Endothelial cell of umbilical vein (primary cell): ENCODE measurements at regions not wholly inside any gene's neighbourhood (a gene's known extent, or its start where the extent isn't known, plus 50 kb on each side); places are given as distances from the start of the nearest gene placed in this dataset.

Source experiments
- CTCF ChIP-seq, 2 donors: IDR thresholded peaks; 1 replicate in 1 of 2; 2 replicates in 1 of 2; pipeline ENCODE4 v1.5.1; 2011; ENCODE audit warnings: low read length in 2 of 2, mild to moderate bottlenecking in 2 of 2, moderate library complexity in 2 of 2, control low read depth in 1 of 2, inconsistent platforms in 1 of 2, low read depth in 1 of 2; ENCODE audit not compliant: insufficient read depth in 1 of 2; ENCODE audit errors: extremely low read depth in 1 of 2
- EZH2 ChIP-seq: IDR thresholded peaks from 2 replicates; pipeline ENCODE4 v1.6.1; 2012; ENCODE audit warnings: borderline replicate concordance, low read depth, mild to moderate bottlenecking, moderate library complexity, low read length, inconsistent platforms; ENCODE audit not compliant: severe bottlenecking
- JUN ChIP-seq: IDR thresholded peaks from 2 replicates; pipeline ENCODE4 v1.6.1; 2011; ENCODE audit warnings: borderline replicate concordance, low read depth; ENCODE audit not compliant: insufficient read length, insufficient read depth

GRCh38 chr10:33869481-33869880 lies 535.0 kb upstream of the NRP1 start:
- TF ChIP-seq CTCF (IDR thresholded peaks at IDR 0.05; ENCODE audit: extremely low read depth in 1 of 2, insufficient read depth in 1 of 2, low read depth in 1 of 2, low read length in 2 of 2) (no peak), EZH2 (no peak), JUN (no peak)
